Activated naive CD8-positive, alpha-beta T cell treated with anti-CD3 and anti-CD28 coated beads, Interleukin-2, amount 50 U/mL, for 24 hours (primary cell): ENCODE measurements at regions not wholly inside any gene's neighbourhood (a gene's known extent, or its start where the extent isn't known, plus 50 kb on each side); places are given as distances from the start of the nearest gene placed in this dataset.

Experiments
- ATAC-seq: fragments of 150-1000 bp; cut with Tn5 transposase; one replicate; pipeline ENCODE4 v1.10.0; 2021
- DNase-seq: peaks from one replicate; pipeline ENCODE4 v3.0.0; 2021
- H3K27ac Mint-ChIP-seq: one replicate; pipeline ENCODE4 v1.8.0; 2021; ENCODE audit warnings: mild to moderate bottlenecking, mixed read lengths
- H3K27me3 Mint-ChIP-seq: one replicate; pipeline ENCODE4 v1.8.0; 2021; ENCODE audit warnings: mixed read lengths
- H3K36me3 Mint-ChIP-seq: one replicate; pipeline ENCODE4 v1.8.0; 2021; ENCODE audit warnings: low read depth, mixed read lengths
- H3K4me1 Mint-ChIP-seq: one replicate; pipeline ENCODE4 v1.8.0; 2021; ENCODE audit warnings: mixed read lengths
- H3K4me3 Mint-ChIP-seq: one replicate; pipeline ENCODE4 v1.8.0; 2021; ENCODE audit warnings: mild to moderate bottlenecking, moderate library complexity, mixed read lengths
- H3K9me3 Mint-ChIP-seq: one replicate; pipeline ENCODE4 v1.8.0; 2021; ENCODE audit warnings: mixed read lengths

GRCh38 chr2:20557635-20558034 lies 93.3 kb downstream of the HS1BP3 start:
- Mint-ChIP-seq H3K9me3 (no peaks in the 10 kb centered on the region), H3K4me3 (no peak overlapping the region), H3K27me3 (no peaks in the 10 kb centered on the region), H3K4me1 (peaks cover 5% of the 10 kb centered on the region), H3K36me3 (no peaks in the 10 kb centered on the region), H3K27ac (no peak overlapping the region)
- DNase-seq: no peak
- no peak for ATAC-seq

DNA sequence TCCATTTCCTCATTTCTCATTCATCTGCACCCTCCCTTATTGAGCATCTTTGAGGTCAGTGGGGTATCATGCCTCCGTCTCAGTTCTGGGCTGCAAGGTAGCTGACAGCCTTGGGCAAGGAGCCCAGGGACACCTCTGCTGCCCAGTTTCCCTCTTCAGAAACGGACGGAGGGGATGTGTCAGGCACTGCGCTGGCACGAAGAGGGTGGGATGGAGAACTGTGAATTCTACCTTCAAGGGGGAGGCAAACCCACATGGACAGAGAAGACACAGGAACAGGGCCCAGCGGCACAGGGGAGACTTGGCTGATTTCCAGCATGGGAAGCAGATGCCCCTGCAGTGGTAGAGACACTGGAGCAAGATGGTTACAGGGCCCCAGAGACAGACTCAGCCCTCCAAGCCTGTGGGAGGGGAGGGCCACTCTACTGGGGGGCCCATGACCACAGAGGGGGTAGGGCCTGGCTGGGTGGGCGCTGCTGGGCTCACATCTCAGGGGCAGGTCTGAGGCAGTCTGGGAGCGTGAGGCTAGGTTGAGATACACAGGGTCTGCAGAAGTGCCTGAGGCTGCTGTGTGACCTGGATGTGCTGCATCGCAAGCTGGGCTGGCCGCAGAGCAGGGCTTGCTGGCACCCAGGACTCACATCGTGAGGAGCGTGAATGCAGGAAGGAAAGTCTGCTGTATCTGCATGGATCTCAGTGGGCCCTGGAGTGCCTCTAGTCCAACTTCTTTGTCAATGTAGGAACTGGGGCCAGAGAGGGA lies 92.3 kb downstream of the HS1BP3 start:
- Mint-ChIP-seq H3K36me3 (no peaks in the 10 kb centered on the region), H3K27me3 (no peaks in the 10 kb centered on the region), H3K4me3 (no peak overlapping the region), H3K9me3 (no peaks in the 10 kb centered on the region), H3K4me1 (peaks cover 5% of the 10 kb centered on the region), H3K27ac (no peak overlapping the region)
- DNase-seq: no peak
- ATAC-seq: no peak

GRCh38 chr2:20559277-20559676 lies 91.6 kb downstream of the HS1BP3 start:
- Mint-ChIP-seq H3K9me3 (no peaks in the 10 kb centered on the region), H3K27me3 (no peaks in the 10 kb centered on the region), H3K4me3 (no peak overlapping the region), H3K36me3 (no peaks in the 10 kb centered on the region), H3K4me1 (peaks cover 5% of the 10 kb centered on the region), H3K27ac (no peak overlapping the region)
- no peak for ATAC-seq
- DNase-seq: no peak

GRCh38 chr2:20560011-20560410 lies 90.9 kb downstream of the HS1BP3 start:
- Mint-ChIP-seq H3K27me3 (no peaks in the 10 kb centered on the region), H3K36me3 (no peaks in the 10 kb centered on the region), H3K4me3 (no peak overlapping the region), H3K27ac (no peak overlapping the region), H3K9me3 (no peaks in the 10 kb centered on the region), H3K4me1 (peaks cover 5% of the 10 kb centered on the region)
- no peak for DNase-seq
- no peak for ATAC-seq

DNA sequence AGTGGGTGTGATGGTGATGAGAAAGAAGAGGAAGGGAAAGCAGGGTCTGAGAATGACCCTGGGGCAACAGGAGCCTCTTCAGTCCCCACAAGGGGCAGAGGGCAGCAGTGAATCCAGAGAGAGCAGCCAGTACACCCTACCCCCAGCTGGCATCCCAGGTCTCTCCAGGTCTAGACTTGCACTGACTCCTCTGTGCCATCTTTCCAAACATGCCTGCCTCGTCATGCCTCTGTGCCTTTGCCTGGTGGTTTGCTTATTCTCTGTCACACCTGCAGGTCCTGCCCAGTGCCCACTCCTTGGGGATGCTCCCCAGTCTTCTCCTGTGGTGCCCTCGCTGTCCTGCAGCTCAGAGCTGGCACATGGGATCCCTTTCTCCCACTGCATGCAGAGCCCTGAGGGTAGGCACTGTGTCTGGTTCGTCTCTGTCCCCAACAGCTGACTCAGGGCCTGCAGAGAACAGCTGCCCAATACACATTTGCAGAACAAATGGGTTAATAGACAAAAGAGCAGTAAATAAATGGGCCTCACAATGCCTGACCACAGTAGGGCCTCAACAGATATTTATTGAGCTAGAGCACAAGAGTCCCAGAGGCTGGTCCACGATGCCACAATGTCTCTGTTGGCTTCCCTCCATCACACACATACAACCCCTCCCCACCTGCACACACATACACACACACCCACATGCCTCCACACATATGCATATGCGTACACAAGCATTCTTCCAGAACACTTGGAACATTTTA lies 89.8 kb downstream of the HS1BP3 start:
- DNase-seq (no peak), ATAC-seq (no peak)
- Mint-ChIP-seq H3K4me1 (peaks cover 5% of the 10 kb centered on the region), H3K27me3 (no peaks in the 10 kb centered on the region), H3K9me3 (no peaks in the 10 kb centered on the region), H3K27ac (no peak overlapping the region), H3K36me3 (no peaks in the 10 kb centered on the region), H3K4me3 (no peak overlapping the region)

DNA sequence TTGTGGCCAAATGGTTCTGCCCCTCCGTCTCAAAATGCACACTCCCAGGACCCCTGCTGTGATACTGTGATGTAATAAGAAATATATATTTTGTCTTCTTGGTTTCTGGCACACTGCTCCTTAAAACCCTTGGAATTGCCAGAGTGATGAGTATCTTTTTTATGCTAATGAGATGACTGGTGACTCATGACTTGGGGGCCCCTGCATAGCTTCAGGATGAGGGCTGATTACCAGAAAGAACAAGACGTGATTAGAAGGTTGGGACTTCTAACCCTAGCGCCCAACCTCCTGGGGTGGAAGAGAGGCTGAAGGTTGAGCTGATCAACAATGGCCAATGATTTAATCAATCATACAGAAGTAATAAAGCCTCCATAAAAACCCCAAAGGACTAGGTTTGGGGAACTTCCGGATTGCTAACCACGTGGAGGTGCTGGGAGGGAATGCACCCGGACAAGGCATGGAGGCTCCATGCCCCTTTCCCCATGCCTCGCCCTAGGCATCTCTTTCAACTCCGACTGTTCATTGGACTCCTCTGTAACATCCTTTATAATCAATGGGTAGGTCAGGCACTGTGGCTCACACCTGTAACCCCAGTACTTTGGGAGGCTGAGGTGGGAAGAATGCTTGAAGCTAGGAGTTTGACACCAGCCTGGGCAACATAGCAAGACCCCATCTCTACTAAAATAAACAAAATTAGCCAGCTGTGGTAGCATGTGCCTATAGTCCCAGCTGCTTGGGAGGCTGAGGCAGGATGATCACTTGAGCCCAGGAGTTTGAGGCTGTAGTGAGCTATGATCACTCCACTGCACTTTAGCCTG lies 89.1 kb downstream of the HS1BP3 start:
- H3K27ac Mint-ChIP-seq: no peak overlapping the region
- no peaks in the 10 kb centered on the region for H3K9me3 Mint-ChIP-seq
- H3K27me3 Mint-ChIP-seq: peaks cover under 1% of the 10 kb centered on the region
- H3K36me3 Mint-ChIP-seq: no peaks in the 10 kb centered on the region
- H3K4me3 Mint-ChIP-seq: no peak overlapping the region
- DNase-seq (no peak), ATAC-seq (no peak)
- peaks cover 5% of the 10 kb centered on the region for H3K4me1 Mint-ChIP-seq

DNA sequence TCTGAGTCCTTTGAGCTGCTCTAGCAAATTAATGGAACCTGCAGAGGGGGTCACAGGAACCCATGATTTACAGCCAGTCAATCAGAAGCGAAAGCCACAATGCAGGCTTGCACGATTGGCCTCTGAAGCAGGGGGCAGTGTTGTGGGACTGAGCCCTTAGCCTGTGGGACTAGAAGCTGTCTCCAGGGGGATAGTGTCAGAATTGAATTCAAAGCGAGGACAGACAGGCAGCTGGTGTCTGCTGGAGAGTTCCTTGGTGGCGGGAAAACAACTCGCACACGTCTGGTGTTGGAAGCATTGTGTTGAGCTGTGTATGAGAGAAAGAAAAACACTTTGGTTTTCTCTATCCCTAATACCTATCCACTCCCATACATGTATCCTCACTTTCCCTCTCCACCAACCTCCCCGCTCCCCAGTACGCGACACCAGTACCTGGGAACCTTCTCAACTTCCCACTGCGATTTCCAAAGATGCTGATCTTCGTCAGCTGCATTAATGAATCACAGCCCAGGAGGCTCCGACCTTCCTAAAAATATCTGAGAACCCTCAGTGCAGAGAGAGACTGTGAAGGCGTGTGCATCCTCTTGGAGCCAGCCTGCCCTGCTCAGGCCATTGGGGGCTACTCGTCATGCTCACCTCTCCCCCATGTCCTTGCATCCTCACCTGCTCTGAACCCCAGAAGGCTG lies 88.2 kb downstream of the HS1BP3 start:
- no peaks in the 10 kb centered on the region for H3K9me3 Mint-ChIP-seq
- H3K36me3 Mint-ChIP-seq: no peaks in the 10 kb centered on the region
- peaks cover 3% of the 10 kb centered on the region for H3K27me3 Mint-ChIP-seq
- H3K4me1 Mint-ChIP-seq: peaks cover 5% of the 10 kb centered on the region
- no peak overlapping the region for H3K4me3 Mint-ChIP-seq
- no peak overlapping the region for H3K27ac Mint-ChIP-seq
- no peak for ATAC-seq
- no peak for DNase-seq

DNA sequence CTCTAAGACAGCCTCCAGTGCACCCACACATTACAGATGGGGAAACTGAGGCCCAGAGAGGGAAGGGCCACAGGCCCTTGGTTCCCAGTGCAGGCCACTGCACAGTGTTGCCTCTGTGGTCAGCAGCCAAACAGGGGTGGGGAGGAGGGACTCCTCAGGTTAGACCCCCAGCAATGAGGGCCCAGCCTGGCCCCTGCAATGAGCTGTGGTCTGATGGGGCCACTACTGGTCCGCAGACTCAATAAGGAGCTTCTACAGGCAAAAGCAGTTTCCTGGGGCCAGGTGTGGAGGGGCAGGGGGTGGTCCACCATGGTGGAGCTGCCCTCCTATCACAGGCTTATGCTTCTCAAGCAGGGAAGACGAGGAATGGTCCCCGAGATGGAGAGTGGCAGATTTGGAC lies 87.6 kb downstream of the HS1BP3 start:
- DNase-seq: no peak
- Mint-ChIP-seq H3K27me3 (peaks cover 3% of the 10 kb centered on the region), H3K36me3 (no peaks in the 10 kb centered on the region), H3K9me3 (no peaks in the 10 kb centered on the region), H3K27ac (no peak overlapping the region), H3K4me1 (peaks cover 5% of the 10 kb centered on the region), H3K4me3 (no peak overlapping the region)
- ATAC-seq: no peak

GRCh38 chr2:20563833-20564232 lies 87.1 kb downstream of the HS1BP3 start:
- Mint-ChIP-seq H3K36me3 (no peaks in the 10 kb centered on the region), H3K4me3 (no peak overlapping the region), H3K27ac (no peak overlapping the region), H3K4me1 (peaks cover 5% of the 10 kb centered on the region), H3K9me3 (no peaks in the 10 kb centered on the region), H3K27me3 (peaks cover 3% of the 10 kb centered on the region)
- DNase-seq (no peak), ATAC-seq (no peak)

GRCh38 chr2:20565101-20565622 lies 85.7 kb downstream of the HS1BP3 start:
- ATAC-seq: no peak
- H3K27me3 Mint-ChIP-seq: peaks cover 3% of the 10 kb centered on the region

GRCh38 chr2:20565623-20566236 lies 85.2 kb downstream of the HS1BP3 start:
- no peak overlapping the region for H3K4me3 Mint-ChIP-seq
- H3K27ac Mint-ChIP-seq: no peak overlapping the region
- H3K36me3 Mint-ChIP-seq: no peaks in the 10 kb centered on the region
- H3K4me1 Mint-ChIP-seq: peaks cover 5% of the 10 kb centered on the region
- no peak for DNase-seq
- peaks cover 3% of the 10 kb centered on the region for H3K27me3 Mint-ChIP-seq
- no peaks in the 10 kb centered on the region for H3K9me3 Mint-ChIP-seq
- no peak for ATAC-seq

More at GRCh38 chr2:20565101-20565622, 85.7 kb downstream of the HS1BP3 start:
- Mint-ChIP-seq H3K4me3 (no peak overlapping the region), H3K4me1 (peaks cover 5% of the 10 kb centered on the region), H3K27ac (no peak overlapping the region), H3K9me3 (no peaks in the 10 kb centered on the region), H3K36me3 (no peaks in the 10 kb centered on the region)
- DNase-seq: no peak

DNA sequence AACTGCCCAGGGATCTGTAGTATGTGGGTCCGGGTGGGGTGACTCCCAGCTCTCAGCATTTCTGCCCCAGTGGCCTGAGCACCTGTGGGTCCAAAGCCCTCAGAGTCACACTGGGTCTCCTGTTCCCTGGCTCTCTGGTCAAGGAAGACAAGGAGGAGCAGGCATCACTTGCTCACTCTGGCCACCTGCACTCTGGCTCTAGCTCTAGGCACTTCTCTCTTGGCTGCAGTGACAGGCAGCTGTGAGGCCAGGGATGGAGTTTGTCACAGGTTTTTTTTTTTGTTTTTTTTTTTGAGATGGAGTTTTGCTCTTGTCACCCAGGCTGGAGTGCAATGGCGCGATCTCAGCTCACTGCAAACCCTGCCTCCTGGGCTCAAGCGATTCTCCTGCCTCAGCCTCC lies 84.6 kb downstream of the HS1BP3 start:
- H3K36me3 Mint-ChIP-seq: no peaks in the 10 kb centered on the region
- DNase-seq: no peak
- peaks cover 3% of the 10 kb centered on the region for H3K27me3 Mint-ChIP-seq
- no peaks in the 10 kb centered on the region for H3K9me3 Mint-ChIP-seq
- H3K27ac Mint-ChIP-seq: no peak overlapping the region
- no peak overlapping the region for H3K4me3 Mint-ChIP-seq
- no peak for ATAC-seq
- H3K4me1 Mint-ChIP-seq: peaks cover 4% of the 10 kb centered on the region

GRCh38 chr2:20567159-20567925 lies 83.6 kb downstream of the HS1BP3 start:
- Mint-ChIP-seq H3K4me1 (peaks cover 2% of the 10 kb centered on the region), H3K27me3 (peaks cover 3% of the 10 kb centered on the region), H3K27ac (no peak overlapping the region), H3K9me3 (no peaks in the 10 kb centered on the region), H3K4me3 (no peak overlapping the region), H3K36me3 (no peaks in the 10 kb centered on the region)
- no peak for ATAC-seq
- DNase-seq: no peak
